Right ventricle myocardium inferior (tissue), 1 donor: ENCODE measurements at regions not wholly inside any gene's neighbourhood (a gene's known extent, or its start where the extent isn't known, plus 50 kb on each side); places are given as distances from the start of the nearest gene placed in this dataset.
"Not testable (repeated sequence)": the region's sequence is repeated elsewhere in the genome, so short reads cannot be mapped to it uniquely, and the experiment has no call there.

Experiments used
- ATAC-seq: fragments of 200-7000 bp; cut with Tn5 transposase; one replicate; pipeline ENCODE4 v1.9.1; 2020; ENCODE audit warnings: mild to moderate bottlenecking, moderate library complexity
- DNase-seq: peaks from one replicate; pipeline ENCODE4 v3.0.0; 2021; ENCODE audit errors: missing footprints
- intact Hi-C: fragments of 100-400 bp; cut with DNase I; formaldehyde crosslinking; loops from one replicate; pipeline ENCODE4 v1.11.0; 2022
- donor health status: DM: no; HTN: yes; CAD: no; lungs with severe emphysema.

DNA sequence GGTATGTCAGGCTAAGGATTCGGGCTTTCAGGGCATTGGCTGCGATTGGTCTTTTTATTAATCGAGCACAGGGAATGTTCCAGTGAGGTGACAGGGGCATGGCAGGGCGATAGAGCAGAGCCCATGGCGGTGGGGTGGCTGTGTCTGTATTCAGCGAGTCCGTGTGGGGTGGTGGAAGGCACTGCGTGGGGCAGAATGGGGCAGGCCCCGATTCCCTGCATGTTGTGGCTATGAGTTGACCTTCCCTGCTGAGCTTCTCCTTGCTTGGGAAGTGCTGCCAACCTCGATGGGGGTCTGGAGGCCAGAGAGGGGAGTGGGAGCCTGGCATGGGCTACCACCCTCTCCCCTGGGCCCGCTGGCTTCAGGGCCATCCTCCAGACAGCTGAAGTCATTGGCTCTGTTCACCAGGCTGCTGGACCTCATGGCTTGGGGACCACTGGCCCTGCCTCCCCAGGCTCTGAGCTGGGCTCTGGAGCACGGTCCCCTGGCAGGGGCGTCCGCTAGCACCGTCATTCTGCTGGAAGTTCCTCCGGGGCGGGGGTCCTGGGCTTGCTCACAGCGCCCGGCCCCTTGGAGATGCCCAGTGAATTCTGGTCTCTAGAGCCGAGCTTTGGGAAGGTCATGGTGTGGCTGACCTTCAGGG, 92.1 kb downstream of the NPIPB11 start:
- ATAC-seq (no peak), DNase-seq (peak; percentile 55)
- intact Hi-C loops: no loop called here

DNA sequence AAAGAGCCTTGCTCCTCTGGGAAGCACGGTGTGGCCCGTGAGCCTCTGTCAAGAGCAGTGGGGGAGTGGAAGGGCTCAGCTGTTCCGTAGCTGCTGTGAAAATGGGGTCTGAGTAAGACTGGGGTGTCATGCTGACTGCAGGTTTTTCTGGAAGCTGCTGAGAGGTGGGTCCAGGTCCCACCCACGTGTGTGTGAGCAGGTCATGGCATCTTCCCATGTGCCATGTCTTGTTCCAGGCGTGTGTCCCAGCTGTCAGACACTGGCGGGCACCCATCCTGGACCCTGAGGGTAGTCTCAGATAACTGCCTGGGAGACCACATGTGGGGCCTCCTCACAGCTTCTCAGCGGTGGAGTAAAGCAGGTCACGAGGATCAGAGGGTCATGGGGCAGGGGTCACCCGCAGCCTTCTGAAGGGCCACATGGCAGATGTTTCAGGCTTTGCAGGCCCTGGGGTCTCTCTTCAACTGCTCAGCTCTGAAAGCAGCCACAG, 92.9 kb downstream of the NPIPB11 start:
- DNase-seq: peak; percentile 37

DNA sequence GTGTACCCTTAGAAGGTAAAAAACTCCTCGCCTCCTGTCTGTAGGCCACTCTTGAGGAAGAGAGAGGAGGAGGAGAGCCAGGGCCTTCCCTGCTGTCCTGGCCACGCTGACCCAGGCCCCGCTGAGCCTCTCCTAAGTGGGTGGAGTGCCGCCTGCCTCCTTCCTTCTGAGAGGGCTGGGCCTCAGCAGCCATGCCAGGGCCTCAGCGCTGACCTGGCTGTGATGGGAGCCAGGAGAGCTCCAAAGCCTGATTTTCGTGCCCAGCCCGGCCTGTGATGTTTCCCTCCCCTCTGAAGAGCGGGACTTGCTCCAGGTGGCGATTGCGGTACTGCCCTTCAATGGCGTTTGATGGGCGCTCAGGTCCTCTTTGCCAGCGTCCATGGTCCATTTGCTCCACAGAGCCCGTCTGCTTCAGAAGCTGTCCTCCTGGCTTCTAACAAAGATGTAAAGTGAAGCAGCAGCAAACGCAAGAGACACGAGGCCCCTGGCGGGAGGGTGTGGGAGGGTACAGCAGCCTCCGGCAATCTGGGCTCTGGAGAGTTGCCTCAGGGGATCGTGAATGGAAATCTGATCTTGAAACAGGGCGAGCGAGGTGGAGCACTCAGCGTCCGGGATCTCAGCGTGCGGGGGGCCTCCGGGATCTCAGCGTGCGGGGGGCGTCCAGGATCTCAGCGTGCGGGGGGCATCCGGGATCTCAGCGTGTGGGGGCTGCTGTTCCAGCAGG, 93.5 kb downstream of the NPIPB11 start:
- DNase-seq (peak; percentile 44), ATAC-seq (no peak)
- intact Hi-C loops: no loop called here

More for the DNA sequence above, 92.9 kb downstream of the NPIPB11 start:
- intact Hi-C loops: no loop called here
- no peak for ATAC-seq

DNA sequence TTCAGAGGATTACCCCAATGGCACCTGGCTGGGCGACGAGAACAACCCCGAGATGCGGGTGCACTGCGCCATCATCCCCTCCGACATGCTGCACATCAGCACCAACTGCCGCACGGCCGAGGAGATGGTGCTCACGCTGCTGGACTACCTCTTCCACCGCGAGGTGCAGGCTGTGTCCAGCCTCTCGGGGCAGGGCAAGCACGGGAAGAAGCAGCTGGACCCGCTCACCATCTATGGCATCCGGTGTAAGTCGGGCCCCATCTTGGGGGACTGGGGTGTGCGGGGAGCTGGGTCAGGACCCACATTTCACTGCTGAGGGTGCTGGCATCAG, 94.2 kb downstream of the NPIPB11 start:
- ATAC-seq, intact Hi-C loops: not testable (repeated sequence)
- peak; percentile 47 for DNase-seq

DNA sequence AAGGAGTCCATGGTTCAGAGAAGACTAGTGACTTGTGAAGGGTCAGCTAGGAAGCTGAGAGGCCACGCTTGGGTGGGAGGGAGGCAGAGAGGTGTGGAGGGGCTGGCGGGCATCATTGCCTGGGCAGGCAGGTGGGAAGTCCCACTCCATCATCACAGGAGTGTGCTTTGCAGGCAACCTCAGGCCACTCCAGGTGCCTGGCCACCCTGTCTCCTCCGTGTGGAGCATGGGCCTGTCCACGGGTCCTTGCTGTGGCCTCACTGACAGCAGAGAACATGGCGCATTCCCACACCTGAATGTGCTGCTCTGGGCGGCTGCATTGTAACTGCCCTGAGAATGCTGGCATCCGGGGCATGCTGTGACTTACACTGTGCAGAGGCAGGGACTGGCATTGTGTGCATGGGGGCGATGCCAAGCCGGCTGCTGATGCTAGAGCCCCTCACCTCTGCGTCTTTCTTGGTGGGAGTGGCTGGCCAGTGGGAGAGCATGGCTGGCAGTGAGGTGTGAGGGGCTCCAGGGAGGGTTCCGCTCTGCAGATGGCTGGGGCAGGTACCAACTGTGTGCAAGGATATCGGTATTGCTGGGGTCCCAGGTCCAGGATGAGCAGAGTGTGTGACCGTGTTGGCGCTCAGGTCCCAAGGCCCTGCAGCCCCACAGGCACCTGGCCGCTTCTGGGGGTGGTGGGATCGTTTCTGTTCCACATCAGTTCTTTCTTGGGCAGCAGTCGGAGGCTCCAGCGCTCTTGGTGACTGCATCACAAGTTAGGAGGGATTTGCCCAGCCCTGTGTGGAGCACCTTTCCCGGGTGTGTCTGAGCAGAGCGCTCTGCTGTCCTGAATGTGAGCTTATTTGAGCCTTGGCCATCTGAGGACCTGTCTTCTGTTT, 94.8 kb downstream of the NPIPB11 start:
- peak; percentile 44 for DNase-seq

DNA sequence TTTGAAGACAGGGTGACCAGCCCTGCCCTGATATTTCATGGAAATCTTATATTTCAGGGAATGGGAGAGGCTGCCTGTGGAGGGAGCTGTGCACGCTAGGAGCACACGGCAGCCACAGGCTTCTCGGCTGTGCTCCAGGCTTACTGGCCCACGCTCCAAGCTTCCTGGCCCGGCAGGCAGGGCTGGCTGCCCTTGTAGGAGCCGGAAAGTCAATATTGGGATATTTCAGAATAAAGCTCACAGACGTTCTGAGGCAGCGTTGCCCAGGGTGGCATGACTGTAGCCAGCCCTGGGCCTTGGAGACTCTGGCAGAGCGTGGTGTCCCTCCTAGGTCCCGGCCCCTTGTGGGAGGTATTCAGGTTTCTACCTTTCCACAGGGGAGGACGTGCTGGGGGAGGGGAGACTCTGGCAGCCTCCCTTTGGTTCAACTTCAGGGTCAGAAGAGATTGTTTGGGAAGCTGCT, 95.6 kb downstream of the NPIPB11 start:
- intact Hi-C loops: no loop called here
- DNase-seq: peak; percentile 66
- peak; percentile 58 for ATAC-seq

More for the DNA sequence above, 94.8 kb downstream of the NPIPB11 start:
- no peak for ATAC-seq
- intact Hi-C loops: no loop called here

DNA sequence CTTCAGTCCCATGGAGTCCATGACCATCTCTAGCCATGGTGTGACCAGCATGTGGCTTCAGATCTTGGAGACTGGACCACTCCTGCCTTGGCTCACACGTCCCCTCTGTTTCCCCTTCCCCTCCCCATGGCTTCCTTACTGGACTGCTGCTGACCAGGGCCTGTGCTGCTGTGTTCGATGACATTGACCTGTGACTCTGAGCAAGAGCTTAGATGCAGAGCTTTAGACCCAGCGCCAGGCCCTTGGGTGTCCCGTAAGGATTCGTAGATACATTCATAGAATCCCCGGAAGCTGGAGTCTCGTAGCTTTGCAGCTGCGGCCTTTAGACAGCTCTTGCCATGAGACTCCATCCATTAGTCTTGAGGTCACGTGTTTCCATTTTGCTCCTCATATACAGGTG, 96.3 kb downstream of the NPIPB11 start:
- ATAC-seq, intact Hi-C loops: not testable (repeated sequence)
- peak; percentile 46 for DNase-seq

DNA sequence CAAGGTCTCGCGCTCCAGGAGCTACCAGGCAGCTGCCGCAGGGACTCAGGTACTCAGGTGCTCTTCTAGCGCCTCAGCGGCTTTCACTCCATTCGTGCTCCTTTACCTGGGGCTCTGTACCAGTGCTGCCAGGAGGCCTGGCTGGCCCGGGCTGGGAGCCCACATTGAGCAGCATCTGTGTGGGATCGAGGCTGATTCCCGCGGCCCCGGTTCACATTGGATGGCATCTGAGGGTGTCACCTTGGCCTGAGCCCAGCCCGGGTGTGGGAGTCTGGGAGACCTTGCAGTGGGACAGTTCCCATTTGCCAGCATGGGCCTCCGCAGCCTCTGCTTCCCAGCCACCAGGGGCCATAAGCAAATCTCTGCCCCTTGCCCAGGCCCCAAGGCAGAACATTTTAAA, 96.9 kb downstream of the NPIPB11 start:
- intact Hi-C loops, ATAC-seq: not testable (repeated sequence)
- DNase-seq: peak; percentile 27

DNA sequence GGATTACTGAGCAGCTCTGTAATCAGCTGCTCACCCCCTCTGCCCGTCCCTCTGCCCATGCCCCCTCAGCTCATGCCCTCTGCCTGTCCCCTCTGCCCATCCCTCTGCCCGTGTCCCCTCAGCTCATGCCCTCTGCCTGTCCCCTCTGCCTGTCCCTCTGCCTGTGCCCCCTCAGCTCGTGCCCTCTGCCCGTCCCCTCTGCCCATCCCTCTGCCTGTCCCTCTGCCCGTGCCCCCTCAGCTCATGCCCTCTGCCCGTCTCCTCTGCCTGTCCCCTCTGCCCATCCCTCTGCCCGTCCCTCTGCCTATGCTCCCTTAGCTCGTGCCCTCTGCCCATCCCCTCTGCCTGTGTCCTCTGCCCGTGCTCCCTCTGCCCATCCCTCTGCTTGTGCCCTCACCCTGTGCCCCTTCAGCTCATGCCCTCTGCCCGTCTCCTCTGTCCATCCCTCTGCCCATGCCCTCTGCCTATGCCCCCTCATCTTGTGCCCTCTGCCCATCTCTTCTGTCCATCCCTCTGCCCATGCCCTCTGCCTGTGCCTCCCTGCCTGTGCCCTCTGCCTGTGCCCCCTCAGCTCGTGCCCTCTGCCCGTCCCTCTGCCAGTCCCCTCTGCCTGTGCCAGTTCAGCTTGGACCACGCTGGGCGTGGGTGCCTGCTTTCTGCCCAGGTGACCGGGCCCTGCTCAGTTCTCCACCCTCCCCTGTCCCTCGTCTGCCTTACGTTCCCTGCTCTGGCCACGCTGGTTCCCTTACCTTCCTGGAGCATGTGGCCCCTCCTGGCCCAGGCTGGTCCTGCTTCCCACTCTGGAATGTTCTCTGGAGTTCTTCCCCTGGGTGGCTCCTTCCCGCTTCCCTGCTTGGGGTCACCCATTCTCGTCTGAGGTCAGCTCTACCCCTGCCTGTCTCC, 97.6 kb downstream of the NPIPB11 start:
- ATAC-seq (no peak), DNase-seq (peak; percentile 25)
- intact Hi-C loops: no loop called here

DNA sequence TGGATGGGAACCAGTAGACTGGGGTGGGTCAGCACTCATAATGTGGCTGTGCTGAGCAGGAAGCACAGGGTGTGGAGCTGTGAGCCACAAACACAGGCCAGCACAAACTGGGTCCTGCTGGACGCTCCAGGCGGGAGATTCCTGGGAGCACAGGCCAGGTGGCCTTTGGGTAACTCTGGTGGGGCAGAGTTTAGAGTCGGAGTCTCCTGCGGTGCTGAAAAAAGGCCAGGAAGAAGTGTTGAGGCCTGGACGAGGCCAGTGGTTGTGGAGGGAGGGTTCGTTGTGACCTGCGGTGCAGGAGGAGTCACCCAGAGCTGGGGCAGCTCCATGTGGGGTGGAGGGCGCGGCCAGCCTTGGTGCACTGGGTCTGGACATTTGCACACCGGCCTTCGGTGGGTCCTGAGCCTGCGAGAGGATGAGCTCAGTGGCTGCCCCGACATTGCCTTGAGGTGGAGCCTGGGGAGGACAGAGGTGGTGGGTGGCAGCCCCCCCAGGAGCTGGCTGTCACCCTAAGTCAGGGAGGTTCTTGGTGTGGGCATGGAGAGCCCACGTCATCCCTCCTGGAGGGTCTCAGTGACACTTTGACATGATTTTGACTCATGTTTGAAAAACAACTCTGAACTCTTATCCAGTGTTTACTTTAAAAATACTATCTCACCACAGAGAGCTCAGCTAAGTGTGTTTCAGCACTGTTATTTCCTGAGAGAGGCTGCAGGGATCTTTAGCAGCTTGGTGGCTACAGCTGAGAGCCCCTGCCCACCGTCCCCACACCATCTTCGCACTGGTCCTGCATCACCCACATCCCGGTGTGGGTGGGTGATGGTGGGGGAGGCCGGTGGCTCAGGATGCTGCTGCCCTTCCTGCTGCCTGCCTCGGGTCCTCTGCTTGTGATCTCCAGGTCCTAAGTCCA, 98.7 kb downstream of the NPIPB11 start:
- intact Hi-C loops: no loop called here
- DNase-seq: peak; percentile 60
- ATAC-seq: no peak

DNA sequence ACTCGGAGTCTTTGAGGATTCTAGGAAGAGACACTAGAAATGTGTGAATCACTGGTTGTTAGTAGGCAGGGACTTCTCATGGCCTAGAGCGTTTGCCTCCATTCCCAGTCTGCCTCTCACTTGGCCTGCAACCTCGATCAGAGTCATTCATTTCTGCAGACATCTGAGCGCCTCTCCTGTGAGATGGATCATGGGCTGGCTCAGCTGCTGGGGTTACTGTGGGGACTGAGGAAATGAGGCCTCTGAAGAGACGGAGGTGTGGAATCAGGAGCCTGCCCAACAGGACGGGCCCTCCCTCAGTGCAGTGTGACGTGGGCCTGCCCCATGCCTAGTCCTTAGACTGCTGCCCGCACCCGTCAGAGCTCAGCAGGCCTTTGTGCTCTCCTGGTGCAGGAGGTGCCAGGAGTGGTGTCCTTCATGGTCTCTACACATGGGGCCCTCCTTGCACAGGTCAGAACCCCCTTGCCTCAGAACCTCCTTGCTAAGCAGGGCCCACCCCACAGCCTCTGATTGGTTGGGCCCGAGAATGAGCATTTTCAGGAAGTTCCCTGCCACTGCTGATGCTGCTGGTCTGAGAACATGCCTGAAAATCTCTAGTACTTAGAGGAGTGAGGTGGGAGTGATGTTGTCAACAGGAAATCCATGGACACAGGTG, 99.4 kb downstream of the NPIPB11 start:
- intact Hi-C loops: no loop called here
- no peak for ATAC-seq
- DNase-seq: peak; percentile 27

DNA sequence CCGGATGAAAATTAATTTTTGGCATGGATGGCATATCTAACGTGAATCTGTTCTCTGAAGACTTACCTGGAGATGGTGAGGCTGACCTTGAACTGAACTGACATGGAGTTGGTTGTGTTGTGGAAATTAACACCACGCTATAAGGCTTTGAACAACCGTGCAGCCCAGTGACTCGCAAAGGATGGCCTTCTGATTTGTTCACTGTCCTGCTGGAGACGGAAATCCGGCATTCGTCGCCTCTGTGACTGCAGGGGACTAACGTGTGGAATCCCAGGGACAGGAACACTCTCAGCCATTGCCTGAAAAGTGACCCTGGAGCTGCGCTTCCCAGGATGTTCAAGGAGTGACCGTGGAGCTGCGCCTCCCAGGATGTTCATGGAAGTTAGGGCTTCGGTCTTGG, 100.3 kb downstream of the NPIPB11 start:
- intact Hi-C loops: no loop called here
- DNase-seq (peak; percentile 52), ATAC-seq (no peak)

DNA sequence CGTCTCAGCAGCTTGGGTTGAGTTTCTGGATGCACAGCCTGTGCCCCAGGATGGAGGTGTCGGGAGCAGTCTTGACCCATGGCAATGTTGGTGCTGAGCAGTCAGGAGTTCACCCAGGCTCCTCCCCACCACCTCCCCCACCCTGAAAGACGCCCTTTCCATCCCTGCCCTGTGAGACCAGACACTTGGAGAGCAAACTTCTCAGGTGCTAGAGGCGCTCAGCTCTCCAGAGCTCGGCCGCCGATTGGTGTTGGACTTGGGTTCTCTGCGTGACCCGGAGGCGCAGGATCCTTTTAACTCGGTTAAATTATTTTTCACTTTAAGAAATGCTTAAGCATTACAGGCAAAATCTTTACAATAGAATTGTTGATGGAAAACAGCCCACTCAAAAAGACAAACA, 101.5 kb downstream of the NPIPB11 start:
- not testable (repeated sequence) for DNase-seq

DNA sequence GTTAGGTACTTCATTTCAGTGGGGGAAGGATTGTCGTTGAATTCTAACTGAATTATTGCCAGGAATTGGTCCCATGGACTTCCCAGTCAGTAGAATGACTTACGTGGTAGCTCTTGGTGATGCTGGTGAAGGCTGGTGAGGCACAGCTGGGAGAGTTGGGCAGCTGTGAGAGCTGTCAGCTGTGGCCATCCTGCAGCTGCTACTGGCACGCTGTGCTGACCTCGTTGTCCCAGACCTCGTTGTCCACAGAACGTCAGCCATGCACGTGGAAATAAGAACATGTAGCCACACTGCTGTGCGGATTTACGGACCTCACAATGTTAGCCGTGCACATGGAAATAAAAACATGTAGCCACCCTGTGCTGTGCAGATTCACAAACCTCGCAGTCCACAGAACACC, 102.3 kb downstream of the NPIPB11 start:
- intact Hi-C loops: no loop called here
- ATAC-seq (no peak), DNase-seq (no peak)

More for the DNA sequence above, 101.5 kb downstream of the NPIPB11 start:
- intact Hi-C loops, ATAC-seq: not testable (repeated sequence)

DNA sequence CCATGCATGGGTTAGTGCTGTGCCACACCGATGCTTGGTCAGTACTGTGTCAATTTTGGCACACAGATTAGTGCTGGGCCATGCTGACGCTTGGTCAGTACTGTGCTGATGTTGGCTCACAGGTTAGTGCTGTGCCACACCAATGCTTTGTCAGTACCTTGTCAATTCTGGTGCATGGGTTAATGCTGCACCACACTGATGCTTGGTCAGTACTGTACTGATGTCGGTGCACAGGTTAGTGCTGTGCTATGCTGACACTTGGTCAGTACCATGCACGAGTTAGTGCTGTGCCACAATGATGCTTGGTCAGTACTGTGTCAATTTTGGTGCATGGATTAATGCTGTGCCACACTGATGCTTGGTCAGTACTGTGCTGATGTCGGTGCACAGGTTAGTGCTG, 103.0 kb downstream of the NPIPB11 start:
- intact Hi-C loops: no loop called here
- ATAC-seq (no peak), DNase-seq (no peak)

DNA sequence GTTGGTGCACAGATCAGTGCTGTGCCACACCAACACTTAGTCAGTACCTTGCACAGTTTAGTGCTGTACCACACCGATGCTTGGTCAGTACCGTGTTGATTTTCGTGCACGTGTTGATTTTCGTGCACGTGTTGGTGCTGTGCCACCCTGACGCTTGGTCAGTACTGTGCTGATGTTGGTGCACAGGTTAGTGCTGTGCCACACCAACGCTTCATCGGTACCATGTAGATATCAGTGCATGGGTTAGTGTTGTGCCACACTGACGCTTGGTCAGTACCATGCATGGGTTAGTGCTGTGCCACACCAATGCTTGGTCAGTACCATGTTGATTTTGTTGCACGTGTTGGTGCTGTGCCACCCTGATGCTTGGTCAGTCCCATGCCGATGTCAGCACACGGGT, 103.5 kb downstream of the NPIPB11 start:
- ATAC-seq: no peak
- DNase-seq: no peak
- intact Hi-C loops: no loop called here

DNA sequence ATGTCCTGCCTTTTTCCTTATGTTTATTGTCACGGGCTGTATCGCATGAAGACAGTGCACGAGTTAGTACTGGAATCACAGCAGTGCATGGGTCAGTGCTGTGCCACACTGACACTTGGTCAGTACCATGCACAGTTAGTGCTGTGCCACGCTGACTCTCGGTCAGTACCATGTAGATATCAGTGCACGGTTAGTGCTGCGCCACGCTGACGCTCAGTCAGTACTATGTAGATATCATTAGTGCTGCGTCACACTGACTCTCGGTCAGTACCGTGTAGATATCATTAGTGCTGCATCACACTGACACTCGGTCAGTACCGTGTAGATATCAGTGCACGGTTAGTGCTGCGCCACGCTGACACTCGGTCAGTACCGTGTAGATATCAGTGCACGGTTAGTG, 104.1 kb downstream of the NPIPB11 start:
- ATAC-seq, DNase-seq, intact Hi-C loops: not testable (repeated sequence)
